ENCODE measurements at regions not wholly inside any gene's neighbourhood (a gene's known extent, or its start where the extent isn't known, plus 50 kb on each side); places are given as distances from the start of the nearest gene placed in this dataset.

DNA sequence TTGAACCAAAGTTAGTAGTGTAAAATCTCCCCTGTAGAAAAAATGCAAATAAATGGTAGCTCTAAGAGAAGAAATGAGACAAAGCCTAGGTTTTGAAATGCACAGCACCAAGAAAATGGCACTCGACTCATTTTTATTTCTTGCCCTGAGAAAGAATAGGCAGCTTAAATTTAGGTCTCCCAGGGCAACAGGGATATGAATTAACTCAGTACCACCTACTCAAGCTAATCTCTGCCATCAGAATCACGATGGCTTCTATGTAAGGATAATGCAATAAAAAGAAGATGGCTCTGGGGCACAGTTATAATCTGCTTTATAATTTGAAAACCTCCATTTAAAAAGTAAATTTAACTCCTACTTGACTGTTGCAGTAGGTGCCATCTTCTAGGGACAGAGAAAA lies 1784.3 kb downstream of the LRRC4C start:
- TF ChIP-seq, protein P1, sequence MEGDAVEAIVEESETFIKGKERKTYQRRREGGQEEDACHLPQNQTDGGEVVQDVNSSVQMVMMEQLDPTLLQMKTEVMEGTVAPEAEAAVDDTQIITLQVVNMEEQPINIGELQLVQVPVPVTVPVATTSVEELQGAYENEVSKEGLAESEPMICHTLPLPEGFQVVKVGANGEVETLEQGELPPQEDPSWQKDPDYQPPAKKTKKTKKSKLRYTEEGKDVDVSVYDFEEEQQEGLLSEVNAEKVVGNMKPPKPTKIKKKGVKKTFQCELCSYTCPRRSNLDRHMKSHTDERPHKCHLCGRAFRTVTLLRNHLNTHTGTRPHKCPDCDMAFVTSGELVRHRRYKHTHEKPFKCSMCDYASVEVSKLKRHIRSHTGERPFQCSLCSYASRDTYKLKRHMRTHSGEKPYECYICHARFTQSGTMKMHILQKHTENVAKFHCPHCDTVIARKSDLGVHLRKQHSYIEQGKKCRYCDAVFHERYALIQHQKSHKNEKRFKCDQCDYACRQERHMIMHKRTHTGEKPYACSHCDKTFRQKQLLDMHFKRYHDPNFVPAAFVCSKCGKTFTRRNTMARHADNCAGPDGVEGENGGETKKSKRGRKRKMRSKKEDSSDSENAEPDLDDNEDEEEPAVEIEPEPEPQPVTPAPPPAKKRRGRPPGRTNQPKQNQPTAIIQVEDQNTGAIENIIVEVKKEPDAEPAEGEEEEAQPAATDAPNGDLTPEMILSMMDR (IDR thresholded peaks at IDR 0.05): no peak
- TF ChIP-seq POLR2A (IDR thresholded peaks at IDR 0.05) (no peak), EP300 (IDR thresholded peaks at IDR 0.05; ENCODE audit: low read depth) (no peak), POLR2AphosphoS5 (IDR thresholded peaks at IDR 0.05) (no peak)

Data from transverse colon (tissue), 4 donors.